AG04450 (cell line): ENCODE measurements at regions not wholly inside any gene's neighbourhood (a gene's known extent, or its start where the extent isn't known, plus 50 kb on each side); places are given as distances from the start of the nearest gene placed in this dataset.
"Not testable (repeated sequence)": the region's sequence is repeated elsewhere in the genome, so short reads cannot be mapped to it uniquely, and the experiment has no call there.

Experiments used
- CTCF ChIA-PET: fragments of 300-600, 350-600 bp; formaldehyde crosslinking; extraction: SDS; loops from one replicate; lab custom pipeline; 2022; ENCODE audit warnings: antibody characterized with exemption, inconsistent platforms; lab: Charles Lee
- POLR2A ChIA-PET: fragments of 350-600 bp; formaldehyde crosslinking; extraction: SDS; loops from one replicate; lab custom pipeline; 2021; ENCODE audit warnings: antibody characterized with exemption, inconsistent platforms; lab: Yijun Ruan, JAX
- DNase-seq: peaks from one replicate; pipeline ENCODE4 v3.0.0-alpha.2; 2011; ENCODE audit warnings: low read depth, low spot score
- H3K27ac ChIP-seq: one replicate; pipeline ENCODE4 v1.5.1; 2012; ENCODE audit warnings: low read depth, low read length, control low read depth
- H3K27me3 ChIP-seq: one replicate; pipeline ENCODE4 v1.6.0; 2012; ENCODE audit warnings: low read length; ENCODE audit not compliant: control insufficient read depth, insufficient read depth
- H3K4me3 ChIP-seq: 2 replicates; pipeline ENCODE4 v1.5.1; 2011; ENCODE audit warnings: mild to moderate bottlenecking, low read depth, low read length, control low read depth
- H3K9me3 ChIP-seq: 2 replicates; pipeline ENCODE4 v1.5.1; 2012; ENCODE audit warnings: low read length; ENCODE audit not compliant: control insufficient read depth, insufficient read depth
- CTCF ChIP-seq: IDR thresholded peaks from 2 replicates; pipeline ENCODE4 v1.5.1; 2011; ENCODE audit warnings: low read depth, low read length, control low read depth, inconsistent platforms

GRCh38 chr10:3874990-3875841, 90.2 kb upstream of the KLF6 start:
- no peak for DNase-seq
- no peak for TF ChIP-seq CTCF
- H3K27ac ChIP-seq = no peak overlapping the region
- no peaks in the 10 kb centered on the region for H3K9me3 ChIP-seq
- no peaks in the 10 kb centered on the region for H3K27me3 ChIP-seq
- POLR2A ChIA-PET = interaction anchor here (0.6 to 0.9 kb wide), 2 partner anchors 92 to 278 kb away, joined by 7 read pairs; no protein-coding TSS in a partner anchor
- no peak overlapping the region for H3K4me3 ChIP-seq
- CTCF ChIA-PET = no interaction called here

- H3K27ac ChIP-seq, H3K27me3 ChIP-seq, DNase-seq, CTCF ChIA-PET, H3K9me3 ChIP-seq, H3K4me3 ChIP-seq: not testable (repeated sequence)
- POLR2A ChIA-PET = interaction anchor here (0.9 kb wide), 1 partner anchor 92 kb away, joined by 7 read pairs; no protein-coding TSS in a partner anchor
Observed at GRCh38 chr10:3874610-3874989, 89.6 kb upstream of the KLF6 start.

GRCh38 chr10:3873728-3874461, 88.9 kb upstream of the KLF6 start:
- no peaks in the 10 kb centered on the region for H3K9me3 ChIP-seq
- CTCF ChIA-PET = interaction anchor here (0.6 kb wide), 1 partner anchor 101 kb away, joined by 3 read pairs; no protein-coding TSS in a partner anchor
- POLR2A ChIA-PET = interaction anchor here (0.9 kb wide), 1 partner anchor 91 kb away, joined by 7 read pairs; no protein-coding TSS in a partner anchor
- DNase-seq = no peak
- no peak for TF ChIP-seq CTCF
- no peak overlapping the region for H3K27ac ChIP-seq
- no peaks in the 10 kb centered on the region for H3K27me3 ChIP-seq
- H3K4me3 ChIP-seq = no peak overlapping the region

GRCh38 chr10:3872712-3873329, 87.8 kb upstream of the KLF6 start:
- DNase-seq = no peak
- no peak overlapping the region for H3K27ac ChIP-seq
- H3K4me3 ChIP-seq = no peak overlapping the region
- POLR2A ChIA-PET = no interaction called here
- CTCF ChIA-PET = no interaction called here
- no peak for TF ChIP-seq CTCF
- no peaks in the 10 kb centered on the region for H3K9me3 ChIP-seq
- H3K27me3 ChIP-seq = no peaks in the 10 kb centered on the region

- Histone ChIP-seq H3K4me3 (no peak overlapping the region), H3K27me3 (no peaks in the 10 kb centered on the region), H3K9me3 (no peaks in the 10 kb centered on the region), H3K27ac (no peak overlapping the region)
- CTCF ChIA-PET = no interaction called here
- DNase-seq = no peak
- POLR2A ChIA-PET = no interaction called here
- no peak for TF ChIP-seq CTCF
Observed at GRCh38 chr10:3871424-3871996, 86.5 kb upstream of the KLF6 start.
